K562 (cell line): ENCODE measurements at regions not wholly inside any gene's neighbourhood (a gene's known extent, or its start where the extent isn't known, plus 50 kb on each side); places are given as distances from the start of the nearest gene placed in this dataset.

ENCODE experiments used
- ATAC-seq: fragments of 200-7000 bp; cut with Tn5 transposase; 3 replicates; pipeline ENCODE4 v1.9.1; 2020; ENCODE audit warnings: moderate library complexity
- BruUV-seq: library from RNA; stranded (reverse); fragments of 400-500 nt; replicated peaks from 2 replicates; lab custom pipeline; 2021; lab: Mats Ljungman, UMichigan
- CTCF ChIA-PET: fragments of 300-600 bp; formaldehyde crosslinking; extraction: SDS; loops from one replicate; lab custom pipeline; 2021; ENCODE audit warnings: low intra/inter-chr PET ratio; lab: Yijun Ruan, JAX
- POLR2A ChIA-PET: fragments of 300-600, 350-650 bp; sonication (Branson Sonifier 250); formaldehyde crosslinking; extraction: SDS; loops from one replicate; lab custom pipeline; 2021; ENCODE audit warnings: antibody characterized with exemption, inconsistent platforms; lab: Yijun Ruan, JAX
- DNase-seq, 4 experiments: peaks; one replicate each; pipeline versions ENCODE4 v3.0.0 to v3.0.0-alpha.2; 2011 to 2018; ENCODE audit warnings: low spot score in 3 of 4, mixed read lengths in 3 of 4; ENCODE audit errors: extremely low read depth in 1 of 4
- FAIRE-seq: peaks from 2 replicates; lab custom pipeline; 2011; peaks lifted over from hg19 to GRCh38; lab: Jason Lieb, UNC
- H2AFZ ChIP-seq: 2 replicates; pipeline ENCODE4 v1.6.0; 2011; ENCODE audit warnings: low read depth, low read length, control low read depth, inconsistent platforms
- H3K27ac ChIP-seq: fragments of 200-600 bp; 3 replicates; pipeline ENCODE4 v1.8.0; 2011; ENCODE audit warnings: low read depth, mild to moderate bottlenecking, control low read depth, inconsistent platforms, low read length, moderate library complexity, mixed read lengths; ENCODE audit errors: extremely low read depth
- H3K27me3 ChIP-seq, 2 experiments: fragments of 300-600 bp in 1 of 2; 2 replicates in 1 of 2; 3 replicates in 1 of 2; pipeline versions ENCODE4 v1.6.0 to v1.8.0; 2011; ENCODE audit warnings: inconsistent platforms in 2 of 2, low read length in 2 of 2, mild to moderate bottlenecking in 1 of 2, mixed read lengths in 1 of 2, moderate library complexity in 1 of 2; ENCODE audit not compliant: control insufficient read depth in 2 of 2, insufficient read depth in 2 of 2
- H3K36me3 ChIP-seq: fragments of 300-600 bp; 3 replicates; pipeline ENCODE4 v1.8.0; 2011; ENCODE audit warnings: mild to moderate bottlenecking, low read length, inconsistent platforms; ENCODE audit not compliant: control insufficient read depth, insufficient read depth
- H3K4me1 ChIP-seq, 2 experiments: fragments of 200-600 bp in 1 of 2; replicated peaks in 1 of 2; 2 replicates in 1 of 2; 3 replicates in 1 of 2; pipeline versions ENCODE4 v1.5.1 to v1.8.0; 2011; ENCODE audit warnings: inconsistent platforms in 2 of 2, low read length in 2 of 2, mild to moderate bottlenecking in 1 of 2, mixed read lengths in 1 of 2, moderate library complexity in 1 of 2; ENCODE audit not compliant: control insufficient read depth in 2 of 2, insufficient read depth in 2 of 2
- H3K4me2 ChIP-seq: 2 replicates; pipeline ENCODE4 v1.6.1; 2011; ENCODE audit warnings: low read length, control low read depth, inconsistent platforms, mixed read lengths; ENCODE audit not compliant: insufficient read depth
- H3K4me3 ChIP-seq: fragments of 200-600 bp; sonication (generic), shearing (Covaris generic); 2 replicates; pipeline ENCODE4 v1.5.1; 2016; ENCODE audit warnings: control low read depth, inconsistent platforms
- H3K79me2 ChIP-seq: fragments of 200-600 bp; 3 replicates; pipeline ENCODE4 v1.8.0; 2011; ENCODE audit warnings: low read length, inconsistent platforms; ENCODE audit not compliant: control insufficient read depth, insufficient read depth
- H3K9ac ChIP-seq, 2 experiments: 2 replicates each; pipeline versions ENCODE4 v1.6.0 to v1.6.1; 2011; ENCODE audit warnings: low read depth in 2 of 2, low read length in 2 of 2, control low read depth in 1 of 2, inconsistent platforms in 1 of 2, mild to moderate bottlenecking in 1 of 2, mixed read lengths in 1 of 2; ENCODE audit not compliant: insufficient read depth in 1 of 2
- H3K9me1 ChIP-seq: one replicate; pipeline ENCODE4 v1.6.0; 2011; ENCODE audit warnings: inconsistent platforms, mild to moderate bottlenecking, low read length, moderate library complexity; ENCODE audit not compliant: control insufficient read depth, insufficient read depth
- H3K9me3 ChIP-seq: replicated peaks from 2 replicates; pipeline ENCODE4 v1.5.1; 2011; ENCODE audit warnings: low read depth, low read length, inconsistent platforms; ENCODE audit not compliant: control insufficient read depth, insufficient read depth
- H4K20me1 ChIP-seq: replicated peaks from 2 replicates; pipeline ENCODE4 v1.6.1; 2011; ENCODE audit warnings: low read length, inconsistent platforms, mixed read lengths; ENCODE audit not compliant: control insufficient read depth, insufficient read depth
- CREB5 ChIP-seq: fragments of 250-450 bp; sonication (Bioruptor Pico); IDR thresholded peaks from 2 replicates; pipeline ENCODE4 v1.5.0; 2020; ENCODE audit warnings: mild to moderate bottlenecking
- ELF2 ChIP-seq: fragments of 250-450 bp; sonication (Bioruptor Pico); IDR thresholded peaks from 2 replicates; pipeline ENCODE4 v1.5.0; 2021; ENCODE audit warnings: mild to moderate bottlenecking
- NR3C1 ChIP-seq: sonication (generic); formaldehyde crosslinking; IDR thresholded peaks from 2 replicates; pipeline ENCODE4 v1.8.1; 2022; ENCODE audit warnings: missing genetic modification reagents
- NUFIP1 ChIP-seq: fragments of 450-650 bp; IDR thresholded peaks from 2 replicates; pipeline ENCODE4 v1.6.1; 2018; ENCODE audit not compliant: partially characterized antibody
- OTX1 ChIP-seq: fragments of 450-650 bp; formaldehyde crosslinking; IDR thresholded peaks from 2 replicates; pipeline ENCODE4 v1.4.0; 2022; ENCODE audit warnings: mild to moderate bottlenecking
- POLR2G ChIP-seq: fragments of 200-400 bp; formaldehyde crosslinking; IDR thresholded peaks from 2 replicates; pipeline ENCODE4 v1.6.1; 2017; ENCODE audit warnings: low read depth, mild to moderate bottlenecking, antibody characterized with exemption, low read length, moderate library complexity
- PRMT5 ChIP-seq: sonication (generic); formaldehyde crosslinking; IDR thresholded peaks from 2 replicates; pipeline ENCODE4 v1.5.0; 2020; ENCODE audit warnings: missing genetic modification reagents
- SP2 ChIP-seq: IDR thresholded peaks from 2 replicates; pipeline ENCODE4 v1.6.1; 2011; ENCODE audit warnings: mild to moderate bottlenecking, low read depth, low read length, moderate library complexity; ENCODE audit not compliant: poor library complexity, severe bottlenecking; ENCODE audit errors: extremely low read depth
- TAF9B ChIP-seq: fragments of 450-650 bp; IDR thresholded peaks from 2 replicates; pipeline ENCODE4 v1.6.1; 2018; ENCODE audit warnings: mild to moderate bottlenecking; ENCODE audit not compliant: partially characterized antibody
- TCFL5 ChIP-seq: fragments of 250-450 bp; sonication (Bioruptor Pico); conservative IDR thresholded peaks from 2 replicates; pipeline ENCODE4 v1.6.1; 2021; ENCODE audit warnings: mild to moderate bottlenecking, moderate library complexity, matching md5 sums
- ZBTB7A ChIP-seq: IDR thresholded peaks from 2 replicates; pipeline ENCODE4 v1.6.1; 2011; ENCODE audit warnings: low read depth, mild to moderate bottlenecking, low read length, moderate library complexity, borderline replicate concordance; ENCODE audit not compliant: control insufficient read depth
- in situ Hi-C: fragments of 300-500 bp; cut with MboI; formaldehyde crosslinking; loops from 4 replicates; pipeline ENCODE4 v1.15.0; 2018; ENCODE audit warnings: inconsistent platforms, mixed read lengths
- intact Hi-C: fragments of 100-400 bp; cut with micrococcal nuclease; formaldehyde crosslinking; loops from 2 replicates; pipeline ENCODE4 v1.14.2; 2022

- TF ChIP-seq POLR2G (no peak), OTX1 (CRISPR knock-in tag) (no peak), ZBTB7A (no peak), NR3C1 (CRISPR knock-in tag) (no peak), TCFL5 (CRISPR knock-in tag) (no peak), TAF9B (no peak)
Measured at GRCh38 chr6:48447251-48447650, 336.3 kb upstream of the PTCHD4 start (continued).

- Histone ChIP-seq H3K4me2 (no peak overlapping the region), H3K79me2 (no peaks in the 10 kb centered on the region), H3K9ac (no peak overlapping the region), H3K9me1 (no peaks in the 10 kb centered on the region), H3K9me3 (no peaks in the 10 kb centered on the region; the same call in 1 of the 2 replicates), H3K27ac (no peak overlapping the region), H3K27me3 (no peaks in the 10 kb centered on the region), H3K36me3 (no peaks in the 10 kb centered on the region), H3K4me1 (no peaks in the 10 kb centered on the region), H4K20me1 (no peaks in the 10 kb centered on the region), H3K4me3 (no peak overlapping the region), H2AFZ (no peak overlapping the region)
- no peak for TF ChIP-seq NUFIP1
- no peak for TF ChIP-seq CREB5
- TF ChIP-seq PRMT5 (CRISPR knock-in tag), result no peak
- TF ChIP-seq ELF2 (CRISPR knock-in tag), result no peak
- TF ChIP-seq SP2, result no peak
- no peak for ATAC-seq
- BruUV-seq, result no TSS peak
- no peak for FAIRE-seq
- ChIA-PET CTCF (no interaction called here), POLR2A (no interaction called here)
- intact Hi-C loops (no loop called here), in situ Hi-C loops (no loop called here)
- no peak for DNase-seq
Measured at GRCh38 chr6:48429610-48430009, 318.6 kb upstream of the PTCHD4 start.
